ENCODE measurements at regions not wholly inside any gene's neighbourhood (a gene's known extent, or its start where the extent isn't known, plus 50 kb on each side); places are given as distances from the start of the nearest gene placed in this dataset.
"Not testable (repeated sequence)": the region's sequence is repeated elsewhere in the genome, so short reads cannot be mapped to it uniquely, and the experiment has no call there.

DNA sequence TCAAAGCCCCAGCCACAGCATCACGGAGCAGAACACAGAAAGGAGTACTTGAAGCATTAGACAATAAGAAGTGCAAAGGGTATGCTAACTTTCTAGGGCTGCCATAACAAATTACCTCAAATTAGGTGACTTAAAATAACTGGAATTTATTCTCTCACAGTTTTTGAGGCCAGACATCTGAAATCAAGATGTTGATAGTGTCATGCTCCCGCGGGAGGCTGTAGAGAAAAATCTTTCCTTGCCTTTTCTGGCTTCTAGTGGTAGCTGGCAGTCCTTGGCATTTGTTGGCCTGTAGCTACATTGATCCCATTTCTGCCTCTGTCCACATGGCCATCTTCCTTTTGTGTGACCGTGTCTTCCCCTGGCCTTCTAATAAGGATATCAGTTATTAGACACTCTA, 51.9 kb upstream of the SPDL1 start:
- DNase-seq (ENCODE audit: low read depth): no peak

DNA sequence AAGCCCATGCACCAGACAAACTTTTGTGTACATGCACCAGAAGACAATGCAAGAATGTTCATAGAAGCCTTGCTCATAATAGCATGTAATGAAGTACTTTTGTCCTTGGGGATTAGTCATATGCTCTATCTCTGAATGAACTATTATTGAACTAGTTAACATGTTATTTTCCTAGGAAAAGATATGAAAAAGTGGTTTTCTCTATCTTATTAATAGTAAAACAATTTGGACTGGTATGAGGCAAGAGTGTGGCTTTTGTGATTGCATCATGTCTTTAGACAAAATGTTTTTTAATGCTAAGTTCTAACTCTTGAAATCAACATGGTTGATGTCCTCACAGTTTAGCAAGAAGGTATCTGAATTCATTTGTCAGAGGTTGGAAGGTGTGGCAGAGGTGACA, 55.7 kb upstream of the SPDL1 start:
- DNase-seq (ENCODE audit: low read depth): no peak

DNA sequence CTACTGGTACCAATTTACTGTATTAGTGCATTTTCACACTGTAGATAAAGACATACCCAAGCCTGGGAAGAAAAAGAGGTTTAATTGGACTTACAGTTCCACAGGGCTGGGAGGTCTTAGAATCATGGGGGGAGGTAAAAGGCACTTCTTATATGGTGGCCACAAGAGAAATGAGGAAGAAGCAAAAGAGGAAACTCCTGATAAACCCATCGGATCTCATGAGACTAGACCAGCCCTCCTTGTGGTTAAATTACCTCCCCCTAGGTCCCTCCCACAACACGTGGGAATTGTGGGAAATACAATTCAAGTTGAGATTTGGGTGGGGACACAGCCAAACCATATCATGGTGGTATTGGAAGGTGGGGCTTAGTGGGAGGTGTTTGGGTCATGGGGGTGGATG, 56.5 kb upstream of the SPDL1 start:
- no peak for DNase-seq (ENCODE audit: low read depth)

DNA sequence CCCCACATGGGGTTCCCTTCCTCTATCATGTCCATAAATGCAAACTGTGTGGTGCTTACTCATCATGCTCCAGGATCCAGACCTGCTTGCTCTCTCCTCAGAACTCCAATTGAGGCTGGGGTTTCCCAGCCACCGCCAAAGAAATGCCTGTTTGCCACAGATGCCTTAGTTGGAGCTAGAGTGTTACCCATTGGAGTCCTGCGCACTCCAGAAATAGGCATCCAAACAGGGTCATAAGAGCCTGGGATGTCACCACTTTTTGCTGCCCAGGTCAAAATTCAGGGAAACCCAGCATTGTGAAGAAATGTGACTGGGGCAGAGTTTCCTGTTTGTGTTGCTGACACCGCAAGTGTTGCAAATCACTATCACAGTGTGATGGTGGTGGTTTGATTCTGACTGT, 60.7 kb upstream of the SPDL1 start:
- no peak for DNase-seq (ENCODE audit: low read depth)

DNA sequence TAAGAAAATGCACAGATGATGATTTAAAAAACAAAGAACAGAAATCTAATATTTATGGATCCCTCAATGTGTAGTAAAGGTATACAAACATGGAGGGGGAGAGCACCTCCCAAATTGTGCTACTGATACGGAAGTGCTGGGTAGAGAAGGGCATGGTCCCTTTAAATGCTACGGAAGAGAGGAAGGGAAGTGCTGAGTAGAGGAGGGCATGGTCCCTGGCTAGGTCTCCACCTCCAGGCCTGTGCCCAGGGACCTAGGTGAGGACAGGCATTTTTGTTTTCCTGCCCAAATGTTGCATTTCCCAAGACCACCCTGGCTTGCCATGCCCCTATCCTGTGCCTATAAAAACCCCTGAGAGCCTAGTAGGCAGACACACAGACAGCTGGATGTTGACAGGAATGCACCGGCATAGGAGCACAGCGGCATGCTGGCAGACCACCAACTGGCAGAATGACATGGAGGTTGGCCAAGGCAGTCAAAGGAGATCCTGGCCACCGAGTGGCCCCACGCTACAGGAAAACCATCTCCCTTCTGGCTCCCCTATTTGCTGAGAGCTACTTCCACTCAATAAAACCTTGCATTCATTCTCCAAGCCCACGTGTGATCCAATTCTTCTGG, 62.1 kb upstream of the SPDL1 start:
- no peak for DNase-seq (ENCODE audit: low read depth)

DNA sequence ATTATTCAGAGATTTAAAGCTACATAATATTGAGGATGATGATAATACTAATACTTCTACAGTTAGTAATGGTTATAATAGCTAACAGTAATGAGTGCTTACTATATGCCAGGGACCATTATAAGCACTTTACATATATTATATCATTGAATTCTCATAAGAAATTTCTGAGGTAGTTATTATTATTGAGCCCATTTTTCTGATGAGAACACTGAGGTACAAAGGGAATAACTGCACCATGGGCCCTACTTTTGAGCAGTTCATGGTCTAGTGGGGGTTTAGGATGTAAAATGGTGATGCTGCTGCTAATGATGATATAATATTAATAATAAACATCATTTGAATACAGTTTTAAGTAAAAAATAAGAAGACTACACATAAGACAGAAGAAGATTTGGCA, 64.2 kb upstream of the SPDL1 start:
- no peak for DNase-seq (ENCODE audit: low read depth)

DNA sequence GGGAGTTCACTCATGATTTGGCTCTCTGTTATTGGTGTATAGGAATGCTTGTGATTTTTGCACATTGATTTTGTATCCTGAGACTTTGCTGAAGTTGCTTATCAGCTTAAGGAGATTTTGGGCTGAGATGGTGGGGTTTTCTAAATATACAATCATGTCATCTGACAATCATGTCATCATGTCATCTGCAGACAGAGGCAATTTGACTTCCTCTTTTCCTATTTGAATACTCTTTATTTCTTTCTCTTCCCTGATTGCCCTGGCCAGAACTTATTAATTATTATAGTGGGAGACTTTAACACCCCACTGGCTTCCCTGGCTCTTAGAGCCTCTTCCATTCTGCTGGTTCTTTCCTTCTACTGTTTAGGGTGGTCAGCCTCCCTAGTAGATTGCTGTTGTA, 64.8 kb upstream of the SPDL1 start:
- not testable (repeated sequence) for DNase-seq (ENCODE audit: low read depth)

DNA sequence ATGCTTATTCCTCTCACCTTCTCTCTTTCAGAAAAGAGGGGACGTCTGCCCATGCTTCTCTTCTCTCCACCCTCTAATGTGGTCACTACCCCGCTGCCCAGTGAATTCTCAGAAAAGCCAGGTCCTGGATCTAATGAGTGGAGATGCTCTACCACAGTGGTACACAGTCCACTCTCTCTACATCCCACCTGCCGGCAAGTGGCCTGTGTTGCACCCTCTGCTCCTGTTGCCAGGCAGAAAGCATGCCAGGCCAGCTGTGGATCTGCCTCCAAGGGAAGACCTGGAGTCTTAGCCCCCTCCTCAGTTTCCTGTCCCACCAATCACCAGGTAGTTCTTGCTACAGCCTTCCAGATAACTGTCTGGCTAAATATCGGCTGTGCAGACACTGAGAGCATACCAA, 71.2 kb upstream of the SPDL1 start:
- no peak for DNase-seq (ENCODE audit: low read depth)

DNA sequence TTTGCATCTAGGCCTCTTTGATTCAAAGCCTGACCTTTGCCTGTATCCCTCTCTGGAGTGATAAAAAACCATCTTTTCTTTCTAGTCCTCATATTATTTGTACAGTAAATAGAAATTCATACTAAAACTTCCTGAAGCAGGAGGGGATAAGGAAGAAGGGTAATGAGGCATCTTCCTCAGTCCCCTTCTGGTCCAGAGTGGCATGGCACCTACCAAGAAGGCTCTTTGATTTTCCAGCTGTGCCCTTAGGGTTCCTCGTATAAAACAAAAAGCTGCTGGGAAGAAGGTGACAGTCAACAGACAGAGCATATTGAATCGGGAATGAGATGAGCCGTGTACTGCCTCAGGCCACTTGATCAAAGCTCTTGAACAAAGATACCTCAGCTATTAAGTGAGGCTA, 71.9 kb upstream of the SPDL1 start:
- DNase-seq (ENCODE audit: low read depth): no peak

DNA sequence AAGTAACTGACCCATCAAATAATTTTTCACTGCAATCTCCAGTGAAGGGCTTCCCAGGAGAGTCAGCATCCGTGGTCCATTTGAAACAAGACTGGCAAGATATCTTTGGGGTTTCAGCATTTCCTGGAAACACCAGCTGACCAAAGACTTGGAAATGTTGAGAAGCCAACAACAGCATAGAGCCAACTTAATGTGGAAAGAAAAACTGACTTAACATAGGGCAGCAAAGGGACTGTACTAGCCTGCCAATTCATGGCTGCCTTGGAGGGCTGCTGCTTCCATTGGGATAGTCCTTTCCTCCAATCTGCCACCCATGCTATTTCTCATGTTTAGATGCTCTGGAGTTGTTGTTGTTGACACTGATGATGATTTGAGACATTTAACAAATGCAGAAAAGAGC, 76.5 kb upstream of the SPDL1 start:
- DNase-seq (ENCODE audit: low read depth): no peak

DNA sequence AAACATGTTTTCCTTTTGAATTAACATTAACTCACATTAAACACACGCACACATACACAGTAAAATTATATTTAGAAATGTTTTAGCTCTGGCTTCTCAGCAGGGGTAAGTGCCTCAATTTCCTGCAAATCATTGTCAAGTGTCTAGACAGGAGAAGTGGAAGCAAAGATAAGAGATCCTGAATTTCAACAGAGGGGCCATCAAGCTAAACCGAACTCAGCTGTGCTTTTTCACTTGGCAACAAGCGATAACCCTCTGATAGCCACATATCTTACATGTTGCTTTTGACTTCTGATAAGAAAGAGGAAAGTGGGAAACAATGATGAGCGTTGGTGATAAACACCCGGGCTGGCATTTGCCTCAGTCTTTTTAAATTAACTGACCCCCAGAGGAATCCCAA, 79.7 kb upstream of the SPDL1 start:
- DNase-seq (ENCODE audit: low read depth): no peak

DNA sequence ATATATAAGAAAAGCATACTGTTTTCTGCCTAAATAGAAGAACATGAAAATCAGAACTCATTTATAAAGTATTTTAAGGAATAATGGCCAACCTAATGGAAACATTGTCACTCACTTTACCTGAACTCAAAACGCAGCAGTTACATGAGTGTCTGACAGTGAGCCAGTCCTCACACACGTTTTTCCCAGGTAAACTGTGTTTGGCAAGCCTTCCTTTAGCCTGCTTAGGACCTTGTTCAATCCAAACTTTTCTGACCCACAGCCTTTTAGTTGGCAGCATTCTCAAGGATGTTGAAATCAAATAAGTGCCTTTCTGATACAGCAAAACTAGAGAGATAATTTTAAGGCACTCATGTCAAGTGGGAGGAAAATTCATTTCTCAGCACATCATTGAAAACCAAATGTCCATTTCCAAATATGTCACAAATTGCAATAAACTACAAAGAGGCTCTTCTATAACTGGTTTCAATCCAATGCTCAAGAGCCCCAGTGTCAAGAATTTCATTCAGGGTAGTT, 83.5 kb upstream of the SPDL1 start:
- DNase-seq (ENCODE audit: low read depth): no peak

DNA sequence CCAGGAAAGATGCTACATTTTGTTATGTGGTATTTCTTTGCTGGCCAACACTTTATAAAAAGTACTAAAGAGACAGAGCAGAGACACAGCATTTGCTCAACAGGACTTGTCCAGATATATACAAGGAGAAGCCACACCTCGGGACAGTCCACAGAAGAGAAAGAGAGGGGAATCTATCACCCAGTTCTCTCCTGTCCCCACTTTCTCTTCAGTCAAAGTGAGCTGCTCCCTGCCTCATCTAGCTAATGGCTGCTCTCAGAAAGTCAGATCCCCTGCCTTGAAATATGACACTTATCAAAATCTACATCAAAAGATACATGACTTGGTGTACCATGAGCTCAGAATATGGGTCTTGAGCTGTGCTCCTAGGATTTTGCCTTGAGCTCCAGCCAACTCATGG, 86.7 kb upstream of the SPDL1 start:
- no peak for DNase-seq (ENCODE audit: low read depth)

DNA sequence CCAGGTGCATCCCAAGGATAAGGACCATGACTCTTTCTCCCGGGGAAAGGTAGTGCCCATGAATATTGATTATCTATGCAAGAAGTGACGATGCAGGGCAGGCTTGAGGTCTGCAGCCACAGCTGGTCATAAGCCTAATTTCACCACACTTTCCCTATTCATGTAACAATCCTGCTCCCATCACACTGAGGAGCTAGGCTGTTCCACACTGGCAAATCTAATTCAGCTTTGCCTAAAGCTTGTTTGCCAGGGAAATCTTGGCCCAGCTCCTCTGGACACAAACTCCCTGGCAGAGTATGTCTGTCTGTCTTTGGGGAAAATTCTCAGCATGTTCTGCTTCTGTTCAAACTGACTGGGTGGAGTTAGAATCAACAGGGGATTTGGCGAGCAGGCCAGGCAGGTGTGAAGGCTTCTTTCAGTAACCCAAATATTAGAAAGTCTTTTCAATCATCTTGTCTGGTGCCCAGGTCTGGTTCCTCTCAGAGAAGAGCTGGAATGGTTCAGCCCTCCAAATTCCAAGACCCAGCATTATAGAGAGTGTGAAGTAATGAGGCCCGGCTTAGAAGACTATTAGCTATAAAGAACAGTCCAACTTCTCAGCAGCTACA, 88.5 kb upstream of the SPDL1 start:
- DNase-seq (ENCODE audit: low read depth): no peak

DNA sequence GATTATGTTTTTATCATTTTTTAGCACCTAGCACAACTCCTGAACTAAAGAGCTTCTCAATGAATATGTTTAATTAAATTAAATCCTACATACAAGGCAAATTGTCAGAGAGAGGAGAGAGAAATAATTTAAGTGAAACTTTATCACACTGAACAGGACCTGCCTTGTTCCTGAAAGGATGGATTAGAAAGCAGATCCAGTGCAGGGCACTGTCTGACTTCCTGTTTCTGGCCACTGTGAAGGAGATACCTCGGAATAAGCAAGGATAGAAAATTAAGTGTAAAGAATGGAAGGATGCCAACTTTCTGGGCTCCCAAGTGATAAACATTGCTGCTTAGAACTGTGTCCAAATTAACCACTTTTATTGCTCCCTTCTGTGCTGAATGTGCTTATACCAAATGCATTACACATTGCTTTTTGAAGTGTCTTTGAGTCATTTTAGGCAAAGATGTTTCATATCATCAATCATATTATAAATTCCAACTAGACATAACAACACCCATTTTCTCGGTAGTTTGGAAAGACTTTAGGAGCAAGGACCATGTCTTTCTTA, 89.1 kb upstream of the SPDL1 start:
- no peak for DNase-seq (ENCODE audit: low read depth)

DNA sequence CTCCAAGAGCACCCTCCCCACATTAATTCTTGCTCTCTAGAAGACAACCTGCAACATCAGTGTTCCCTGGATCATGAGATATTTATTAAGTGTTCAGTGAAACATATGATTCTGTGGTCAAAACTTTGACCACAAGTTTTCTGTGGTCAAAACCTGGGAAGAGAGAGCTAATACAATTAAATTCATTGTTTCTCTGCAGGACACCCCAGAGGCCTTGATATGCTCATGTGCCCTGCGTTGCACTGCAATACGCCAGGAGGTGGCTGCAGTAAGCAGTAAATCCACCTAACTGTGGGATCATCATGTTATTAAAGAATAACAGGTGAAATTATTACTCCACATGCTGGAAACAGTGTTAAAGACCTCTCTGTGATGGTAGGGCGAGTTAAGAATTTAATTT, 109.3 kb upstream of the SPDL1 start:
- DNase-seq (ENCODE audit: low read depth): peak; percentile 3

DNA sequence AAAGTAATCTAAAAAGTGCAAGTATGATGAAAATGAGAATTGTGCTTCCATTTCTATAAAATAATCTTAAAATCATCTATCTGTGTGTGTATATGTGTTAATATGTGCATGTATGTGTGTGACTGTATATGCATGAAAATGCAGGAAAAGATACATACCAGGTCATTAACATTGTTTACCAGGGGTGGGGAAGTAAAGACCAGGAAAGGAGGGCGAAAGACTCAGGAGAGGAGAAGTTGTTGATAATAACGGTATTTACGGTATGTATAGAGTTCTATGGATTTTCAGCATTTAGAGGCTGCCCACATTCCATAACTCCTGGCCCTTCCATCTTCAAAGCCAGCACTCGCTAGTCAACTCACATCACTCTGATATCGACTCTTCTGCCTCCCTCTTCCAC, 111.0 kb upstream of the SPDL1 start:
- DNase-seq (ENCODE audit: low read depth): no peak

DNA sequence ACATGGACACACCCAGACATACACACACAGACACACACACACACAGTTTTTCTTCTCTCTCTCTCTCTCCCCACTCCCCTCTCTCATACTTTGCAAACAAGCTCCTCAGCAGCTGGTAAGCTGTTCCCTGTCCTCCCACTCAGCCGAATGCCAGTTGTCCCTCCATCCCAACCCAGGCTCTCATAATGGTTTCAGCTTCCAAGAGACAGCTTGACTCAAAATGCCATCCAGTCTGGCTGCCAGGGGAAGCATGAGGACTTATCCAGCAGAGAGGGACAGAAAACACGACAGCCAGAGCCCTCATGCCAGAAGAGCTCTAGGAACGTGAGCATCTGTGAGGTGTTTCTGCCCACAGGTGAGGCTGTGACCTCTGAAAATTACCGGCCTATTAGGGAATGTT, 112.6 kb upstream of the SPDL1 start:
- DNase-seq (ENCODE audit: low read depth): no peak

DNA sequence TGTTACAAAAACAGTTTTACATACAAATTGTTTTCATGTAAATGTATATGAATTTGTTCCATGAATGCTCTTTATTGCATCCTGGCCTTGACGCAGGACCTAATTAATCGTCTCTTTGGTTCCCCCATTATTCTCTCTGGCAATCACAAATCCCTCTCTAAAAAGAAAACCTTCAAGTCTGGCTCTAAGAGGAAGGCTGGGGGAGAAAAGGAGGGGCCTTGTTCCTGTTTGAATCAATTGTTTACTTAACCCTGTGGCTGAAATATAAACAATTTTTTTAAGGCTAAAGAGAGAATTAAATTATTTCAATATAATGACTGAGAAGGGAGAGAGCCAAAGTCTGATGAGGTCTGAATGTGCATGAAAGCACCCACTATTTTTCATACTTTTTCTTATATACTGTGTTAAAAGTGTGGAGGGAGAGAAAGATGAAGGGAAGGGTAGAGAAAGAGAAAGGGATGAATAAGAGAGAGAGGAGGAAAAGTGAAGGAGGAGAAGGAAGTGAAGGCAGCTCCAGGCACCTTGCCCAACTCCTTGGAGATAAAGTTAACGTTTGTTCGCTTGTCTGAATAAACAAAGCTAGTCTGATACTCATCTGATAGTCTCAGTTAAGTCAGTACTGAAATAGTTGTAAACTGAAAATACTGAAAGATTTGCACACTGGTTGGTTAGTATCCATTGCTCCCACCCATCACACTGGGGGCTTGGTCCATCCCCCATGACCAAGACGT, 116.4 kb upstream of the SPDL1 start:
- DNase-seq (ENCODE audit: low read depth): no peak

DNA sequence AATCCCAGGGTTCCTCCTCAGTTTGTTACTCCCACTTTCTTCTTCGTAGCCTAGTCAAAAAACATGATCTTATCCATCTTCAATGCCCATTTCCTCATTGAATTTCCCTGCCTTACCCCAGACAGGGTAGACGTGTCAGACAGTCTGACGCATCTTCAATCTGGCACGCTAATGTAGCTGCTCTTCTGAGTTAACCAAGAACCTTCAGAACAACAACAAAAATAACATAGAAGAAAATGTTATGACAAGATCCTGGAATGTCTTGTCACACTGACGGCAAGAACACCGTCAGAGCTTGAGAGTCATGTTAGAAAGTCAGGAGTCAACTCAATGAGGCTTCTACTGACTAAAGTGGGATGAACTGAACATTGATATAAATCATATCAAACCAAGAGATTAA, 122.7 kb upstream of the SPDL1 start:
- DNase-seq (ENCODE audit: low read depth): no peak

DNA sequence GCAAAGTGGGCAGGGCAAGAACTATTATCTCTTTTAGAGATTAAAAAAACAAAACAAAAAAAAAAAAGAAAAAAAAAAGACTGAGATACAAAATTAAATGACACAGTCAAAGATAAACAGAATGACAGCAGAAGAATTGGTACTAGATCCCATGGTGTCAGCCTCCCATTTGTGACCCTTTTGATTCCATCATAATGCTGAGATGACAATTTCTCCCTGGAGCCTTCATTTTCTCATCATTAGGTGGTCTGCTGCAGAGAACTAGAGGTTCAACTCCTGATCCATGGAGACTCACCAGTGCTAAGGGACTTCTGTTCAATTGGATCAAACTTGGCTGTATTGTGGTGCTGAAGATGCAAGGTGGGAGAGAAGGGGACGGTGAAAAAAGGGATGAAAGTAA, 123.5 kb upstream of the SPDL1 start:
- no peak for DNase-seq (ENCODE audit: low read depth)

DNA sequence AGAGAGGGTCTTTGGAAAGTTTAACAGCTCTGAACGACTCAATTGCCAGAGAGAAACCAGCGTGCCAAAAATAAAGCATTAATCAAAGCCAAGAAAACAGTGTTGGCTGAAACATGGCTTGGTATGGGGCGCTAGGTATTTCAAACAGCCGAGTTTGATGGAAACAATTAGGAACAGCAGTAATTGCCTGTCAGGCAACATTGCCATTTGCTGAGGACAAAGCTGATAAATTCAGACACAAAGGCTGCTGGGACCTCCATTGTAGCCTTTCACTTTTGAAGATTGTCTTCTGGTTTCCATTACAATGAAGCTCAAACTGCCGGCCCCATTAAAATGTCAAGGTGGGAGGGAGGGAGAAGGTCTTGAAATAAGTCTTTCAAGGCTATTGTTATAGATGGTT, 125.4 kb upstream of the SPDL1 start:
- no peak for DNase-seq (ENCODE audit: low read depth)

DNA sequence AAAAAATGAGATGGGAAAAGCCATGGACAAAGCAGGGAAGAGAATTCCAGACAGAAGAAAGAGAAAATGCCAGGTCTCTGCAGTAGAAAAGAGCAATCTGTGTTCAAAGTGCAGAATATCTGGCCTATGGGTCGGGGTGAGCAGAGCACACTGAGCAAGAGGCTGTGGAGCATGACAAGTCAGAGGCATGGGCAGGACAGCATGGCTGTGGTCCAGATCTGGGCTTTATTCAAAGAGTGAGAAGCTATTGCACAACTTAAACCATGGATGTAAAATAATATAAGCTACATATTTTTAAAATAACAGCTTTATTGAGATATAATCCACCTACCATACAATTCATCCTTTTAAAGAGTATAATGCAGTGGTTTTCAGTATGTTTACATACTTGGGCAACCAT, 133.1 kb upstream of the SPDL1 start:
- no peak for DNase-seq (ENCODE audit: low read depth)
